OCI-LY3 (cell line): ENCODE measurements at regions not wholly inside any gene's neighbourhood (a gene's known extent, or its start where the extent isn't known, plus 50 kb on each side); places are given as distances from the start of the nearest gene placed in this dataset.

Source experiments
- EZH2phosphoT487 ChIP-seq: fragments of 200-600 bp; shearing (Covaris generic); IDR thresholded peaks from 2 replicates; pipeline ENCODE4 v1.6.1; 2018; ENCODE audit warnings: antibody characterized with exemption, mixed run types, low read depth
- TF ChIP-seq, protein P1 (sequence below): fragments of 200-600, 300-600 bp; sonication (generic); IDR thresholded peaks from 2 replicates; pipeline ENCODE4 v1.5.1; 2014; ENCODE audit warnings: antibody characterized with exemption, low read length, low read depth

DNA sequence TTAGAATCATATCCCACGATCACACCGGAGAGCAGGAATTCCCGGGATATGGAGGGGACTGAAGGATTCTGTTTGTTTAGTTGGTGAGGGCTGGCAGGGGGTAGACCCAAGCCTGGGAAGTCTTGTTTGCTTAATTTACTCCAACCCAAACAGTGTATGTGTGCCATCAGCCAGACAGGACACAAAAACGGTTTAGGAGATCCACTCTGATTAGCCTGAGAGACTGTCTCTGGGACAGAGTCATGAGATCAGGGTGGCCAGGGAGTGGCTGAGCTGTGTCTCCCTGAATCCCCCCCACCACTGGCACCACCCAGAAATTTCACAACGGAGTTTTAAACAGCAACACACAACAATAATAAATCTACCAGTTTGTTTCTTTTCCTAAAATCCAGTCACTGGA is 127.0 kb downstream of the RBFOX3 start:
- TF ChIP-seq, protein P1, sequence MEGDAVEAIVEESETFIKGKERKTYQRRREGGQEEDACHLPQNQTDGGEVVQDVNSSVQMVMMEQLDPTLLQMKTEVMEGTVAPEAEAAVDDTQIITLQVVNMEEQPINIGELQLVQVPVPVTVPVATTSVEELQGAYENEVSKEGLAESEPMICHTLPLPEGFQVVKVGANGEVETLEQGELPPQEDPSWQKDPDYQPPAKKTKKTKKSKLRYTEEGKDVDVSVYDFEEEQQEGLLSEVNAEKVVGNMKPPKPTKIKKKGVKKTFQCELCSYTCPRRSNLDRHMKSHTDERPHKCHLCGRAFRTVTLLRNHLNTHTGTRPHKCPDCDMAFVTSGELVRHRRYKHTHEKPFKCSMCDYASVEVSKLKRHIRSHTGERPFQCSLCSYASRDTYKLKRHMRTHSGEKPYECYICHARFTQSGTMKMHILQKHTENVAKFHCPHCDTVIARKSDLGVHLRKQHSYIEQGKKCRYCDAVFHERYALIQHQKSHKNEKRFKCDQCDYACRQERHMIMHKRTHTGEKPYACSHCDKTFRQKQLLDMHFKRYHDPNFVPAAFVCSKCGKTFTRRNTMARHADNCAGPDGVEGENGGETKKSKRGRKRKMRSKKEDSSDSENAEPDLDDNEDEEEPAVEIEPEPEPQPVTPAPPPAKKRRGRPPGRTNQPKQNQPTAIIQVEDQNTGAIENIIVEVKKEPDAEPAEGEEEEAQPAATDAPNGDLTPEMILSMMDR: no peak
- no peak for TF ChIP-seq EZH2phosphoT487
